ENCODE measurements at regions not wholly inside any gene's neighbourhood (a gene's known extent, or its start where the extent isn't known, plus 50 kb on each side); places are given as distances from the start of the nearest gene placed in this dataset.
A peak's percentile ranks its signal among the peaks of the same experiment; 100 is the strongest.

DNA sequence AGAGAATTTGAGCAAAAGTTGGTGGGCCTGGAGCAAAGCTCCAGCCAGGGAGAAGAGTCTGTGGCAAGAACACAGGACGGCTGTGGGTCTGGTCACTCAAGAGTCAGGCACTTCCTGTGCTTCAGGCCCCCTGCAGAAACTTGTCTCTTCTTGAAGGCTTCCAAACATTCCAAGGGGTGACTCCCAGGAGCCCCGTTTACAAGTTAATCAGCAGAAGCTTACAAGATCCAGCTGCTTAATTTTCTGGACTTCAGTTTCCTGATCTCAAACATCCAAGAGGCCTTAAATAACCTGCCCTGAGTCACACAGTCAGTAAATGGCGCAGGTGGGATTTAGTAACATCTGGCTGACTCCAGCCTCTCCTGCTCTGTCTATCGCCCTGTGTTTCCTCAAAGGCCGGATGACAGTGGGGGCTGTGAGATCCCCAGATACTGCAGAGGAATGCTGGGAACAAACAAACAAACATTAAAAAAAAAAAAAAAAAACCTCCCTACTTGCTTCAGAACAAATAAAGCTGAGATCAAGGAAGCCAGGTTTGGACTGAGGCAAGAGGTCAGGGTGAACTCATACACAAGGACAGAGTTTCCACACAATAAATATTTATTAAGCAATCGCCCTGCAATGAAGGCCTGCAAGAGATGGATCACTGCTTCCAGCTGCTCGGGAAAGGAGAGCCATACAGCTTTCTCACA lies 175.4 kb upstream of the RFC3 start:
- H3K4me3 ChIP-seq (replicated peaks; ENCODE audit: low read depth, low read length), result no peak overlapping the region
- no peak for TF ChIP-seq CTCF (IDR thresholded peaks at IDR 0.05; ENCODE audit: low read length, missing control alignments)
- DNase-seq (ENCODE audit: low read depth), result peak; percentile 95

GRCh38 chr13:33644581-33645543 lies 173.1 kb upstream of the RFC3 start:
- DNase-seq (ENCODE audit: low read depth), result peak; percentile 48
- TF ChIP-seq CTCF (IDR thresholded peaks at IDR 0.05; ENCODE audit: low read length, missing control alignments), result no peak
- no peak overlapping the region for H3K4me3 ChIP-seq (replicated peaks; ENCODE audit: low read depth, low read length)

DNA sequence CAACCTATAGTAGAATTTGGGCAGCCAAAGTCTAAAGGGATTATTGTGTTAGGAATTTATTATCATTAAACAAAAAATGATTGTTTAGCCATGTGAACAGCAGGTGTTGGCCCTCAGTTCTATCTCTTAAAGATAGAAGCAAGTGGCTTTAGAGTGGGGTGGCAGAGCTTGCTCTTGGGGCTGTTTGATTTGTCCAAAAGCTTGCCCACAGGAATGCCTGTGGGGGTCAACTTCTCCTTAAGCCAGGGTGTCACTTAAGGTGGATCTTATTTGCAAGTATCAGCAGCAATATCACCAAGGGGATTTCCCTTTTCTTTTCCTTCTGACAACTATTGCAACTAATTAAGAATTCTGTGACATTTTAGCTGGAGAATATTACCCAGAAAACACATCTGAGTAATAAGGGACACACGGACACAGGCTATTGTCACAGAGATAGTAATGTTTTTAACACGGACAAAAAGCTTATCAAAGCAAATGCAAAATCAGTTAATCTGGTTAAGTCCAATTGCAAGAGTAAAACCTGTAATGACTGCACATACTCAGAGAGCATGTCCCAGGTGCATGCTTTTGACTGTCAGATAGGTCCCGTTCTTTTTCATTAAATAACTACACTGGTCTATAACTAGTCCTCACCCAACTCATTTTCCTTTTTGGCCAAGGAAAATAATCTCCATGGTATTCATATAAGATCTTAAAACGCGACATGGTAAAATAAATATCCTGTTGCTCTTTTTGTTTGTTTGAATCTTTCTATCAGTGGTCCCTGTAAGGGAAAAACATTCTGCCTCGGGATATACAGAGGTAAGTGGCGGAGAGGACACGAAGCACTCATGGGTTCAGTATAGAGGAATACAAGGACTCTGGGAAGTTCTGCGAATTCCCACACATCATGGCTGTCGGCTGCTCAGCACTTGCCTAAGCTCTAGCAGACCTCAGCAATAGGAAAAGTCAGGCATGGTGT lies 172.1 kb upstream of the RFC3 start:
- H3K4me3 ChIP-seq (replicated peaks; ENCODE audit: low read depth, low read length), result no peak overlapping the region
- no peak for TF ChIP-seq CTCF (IDR thresholded peaks at IDR 0.05; ENCODE audit: low read length, missing control alignments)
- no peak for DNase-seq (ENCODE audit: low read depth)

DNA sequence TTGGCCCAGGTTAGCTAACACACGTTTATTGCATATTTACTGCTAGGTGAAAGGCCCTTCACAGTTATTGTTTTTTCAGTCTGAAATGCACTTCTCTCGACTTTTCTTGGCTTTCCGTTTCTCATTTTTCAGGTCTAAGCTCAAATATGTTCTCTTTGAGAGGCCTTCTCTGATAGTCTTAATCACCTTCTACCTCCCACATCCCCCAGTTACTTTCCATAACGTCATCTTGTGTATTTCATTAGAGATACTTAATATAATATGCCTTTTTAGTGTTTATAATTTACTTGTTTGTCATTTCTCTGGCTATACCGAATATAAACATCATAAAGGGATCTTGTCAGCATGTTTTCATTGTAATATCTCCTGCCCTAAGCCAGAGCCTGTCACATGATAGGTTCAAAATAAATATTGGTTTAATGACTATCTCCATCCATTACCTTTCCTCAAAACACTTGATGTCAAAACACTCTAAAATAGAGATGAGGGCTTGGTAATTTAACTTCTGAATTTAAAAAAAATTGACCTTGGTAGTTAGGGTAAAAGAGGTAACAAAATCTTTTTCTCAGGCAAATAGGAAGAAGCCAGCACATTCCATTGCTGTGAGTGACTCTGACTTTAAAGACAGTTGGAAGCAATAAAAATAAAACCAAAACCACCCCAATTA lies 168.6 kb upstream of the RFC3 start:
- H3K4me3 ChIP-seq (replicated peaks; ENCODE audit: low read depth, low read length), result no peak overlapping the region
- DNase-seq (ENCODE audit: low read depth), result no peak
- no peak for TF ChIP-seq CTCF (IDR thresholded peaks at IDR 0.05; ENCODE audit: low read length, missing control alignments)

DNA sequence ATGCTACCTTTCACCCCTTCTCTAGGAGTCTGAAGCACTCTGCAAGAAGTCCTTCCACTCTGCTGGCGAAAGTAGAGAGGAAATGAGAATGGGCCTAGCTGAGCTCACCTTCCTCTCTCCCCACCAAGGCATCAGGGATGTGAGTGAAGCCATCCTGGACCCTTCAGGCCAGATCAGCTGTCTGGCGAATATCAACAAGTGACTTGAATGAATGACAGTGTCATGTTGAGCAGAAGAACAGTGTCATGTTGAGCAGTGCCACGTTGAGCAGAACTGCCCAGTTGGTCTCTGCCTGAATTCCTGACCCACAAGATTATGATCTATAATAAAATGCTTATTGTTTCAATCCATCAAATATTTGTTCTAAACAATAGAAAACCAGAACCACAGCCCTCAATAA lies 166.2 kb upstream of the RFC3 start:
- no peak overlapping the region for H3K4me3 ChIP-seq (replicated peaks; ENCODE audit: low read depth, low read length)
- DNase-seq (ENCODE audit: low read depth), result no peak
- TF ChIP-seq CTCF (IDR thresholded peaks at IDR 0.05; ENCODE audit: low read length, missing control alignments), result no peak

- no peak for DNase-seq (ENCODE audit: low read depth)
- TF ChIP-seq CTCF (IDR thresholded peaks at IDR 0.05; ENCODE audit: low read length, missing control alignments), result no peak
- no peak overlapping the region for H3K4me3 ChIP-seq (replicated peaks; ENCODE audit: low read depth, low read length)
Observed at GRCh38 chr13:33657274-33657673, 160.7 kb upstream of the RFC3 start.
